ENCODE measurements at regions not wholly inside any gene's neighbourhood (a gene's known extent, or its start where the extent isn't known, plus 50 kb on each side); places are given as distances from the start of the nearest gene placed in this dataset.

DNA sequence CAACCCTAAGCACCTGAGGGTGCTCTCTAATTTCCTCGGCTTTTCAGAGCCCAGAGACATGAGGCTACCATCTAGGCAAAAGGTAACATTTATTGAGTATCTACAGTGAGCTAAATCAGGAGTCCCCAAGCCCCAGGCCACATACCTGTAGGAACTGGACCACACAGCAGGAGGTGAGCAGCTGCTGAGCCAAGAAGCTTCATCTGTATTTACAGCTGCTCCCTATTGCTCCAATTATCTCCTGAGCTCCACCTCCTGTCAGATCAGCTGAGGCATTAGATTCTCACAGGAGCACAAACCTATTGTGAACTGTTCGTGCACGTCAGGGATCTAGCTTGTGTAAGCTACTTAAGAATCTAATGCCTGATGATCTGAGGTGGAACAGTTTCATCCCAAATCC is 70.2 kb downstream of the RND3 start:
- DNase-seq = no peak

- DNase-seq = no peak
These were observed 72.4 kb downstream of the RND3 start for GRCh38 chr2:150415022-150415421.

- DNase-seq = no peak
These were observed 73.6 kb downstream of the RND3 start for GRCh38 chr2:150413910-150414309.

DNA sequence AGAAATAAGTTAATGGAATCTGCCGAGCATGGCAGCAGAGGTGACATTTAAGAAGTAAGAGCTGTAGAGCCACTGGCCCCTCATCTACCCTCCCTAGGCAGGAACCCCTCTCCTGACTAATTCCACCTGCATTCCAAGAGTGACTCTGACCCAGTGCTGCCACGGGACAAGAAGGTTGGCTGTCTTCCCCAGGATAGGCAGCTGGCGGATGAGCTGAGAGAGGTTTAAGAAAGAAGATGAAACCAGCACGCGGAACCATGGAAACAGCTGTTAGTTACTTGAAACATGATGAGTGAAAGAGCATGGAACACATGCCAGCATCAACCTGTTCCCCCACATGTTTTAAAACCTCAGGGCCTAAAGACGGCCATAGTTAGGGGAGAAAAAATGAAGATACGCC is 74.1 kb downstream of the RND3 start:
- no peak for DNase-seq

DNA sequence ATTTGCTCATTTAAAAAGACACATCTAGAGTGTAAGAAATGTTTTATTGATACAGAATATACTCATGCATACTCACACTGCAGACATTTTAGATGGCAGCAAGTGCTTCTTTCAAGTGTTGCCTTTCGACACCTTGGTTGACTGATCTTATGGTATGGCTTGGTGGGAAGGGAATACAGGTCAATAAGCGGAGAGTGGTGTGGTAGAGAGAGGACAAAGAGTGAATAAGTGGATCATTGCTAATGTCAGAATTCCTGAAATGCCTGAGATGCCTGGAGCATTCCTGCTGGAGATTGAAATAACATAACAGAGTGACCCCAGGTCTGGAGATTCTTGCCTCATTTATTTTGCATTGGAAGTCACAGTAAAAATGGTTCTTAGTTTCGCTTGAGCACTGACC is 76.7 kb downstream of the RND3 start:
- no peak for DNase-seq

DNA sequence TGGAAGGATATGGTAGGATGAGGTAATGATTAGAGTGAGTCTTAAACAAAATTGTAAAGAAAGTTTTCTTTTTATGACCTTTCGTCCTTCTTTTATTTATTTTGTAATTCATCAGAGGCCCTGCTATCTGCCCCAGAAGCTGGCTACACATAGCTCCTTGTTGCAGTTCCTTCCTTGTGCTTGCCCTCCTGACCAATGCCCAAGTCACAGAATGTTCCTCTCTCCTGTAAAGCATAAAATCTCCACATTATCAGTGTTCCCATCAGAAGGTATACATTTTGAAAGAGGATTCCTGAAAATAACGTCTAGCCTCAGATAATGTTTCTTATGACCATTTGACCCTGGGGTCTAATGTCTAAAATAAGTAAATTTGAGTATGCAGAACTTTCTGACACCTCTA is 78.3 kb downstream of the RND3 start:
- DNase-seq = no peak

GRCh38 chr2:150404147-150404546 is 83.3 kb downstream of the RND3 start:
- no peak for DNase-seq

DNA sequence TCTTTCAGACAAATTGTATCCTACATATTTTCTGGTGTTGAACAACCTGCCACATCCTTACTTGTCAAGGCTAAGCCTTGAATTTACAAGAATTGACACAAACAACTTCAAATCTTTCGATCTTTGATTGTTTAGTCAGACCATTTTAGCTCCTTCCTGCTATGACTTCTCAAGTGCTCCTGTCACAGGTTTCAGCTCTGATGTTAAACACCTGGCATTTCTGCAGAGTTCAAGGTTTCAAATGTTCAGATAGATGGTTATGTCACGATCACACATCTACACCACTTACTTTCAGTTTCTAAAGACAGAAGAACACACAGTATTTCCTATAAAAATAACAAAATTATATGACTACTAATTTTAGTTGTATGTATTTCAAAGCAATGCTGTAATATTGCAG is 84.0 kb downstream of the RND3 start:
- no peak for DNase-seq

- DNase-seq = no peak
These were observed 84.5 kb downstream of the RND3 start for GRCh38 chr2:150402953-150403352.

- no peak for DNase-seq
These were observed 86.6 kb downstream of the RND3 start for GRCh38 chr2:150400849-150401248.

DNA sequence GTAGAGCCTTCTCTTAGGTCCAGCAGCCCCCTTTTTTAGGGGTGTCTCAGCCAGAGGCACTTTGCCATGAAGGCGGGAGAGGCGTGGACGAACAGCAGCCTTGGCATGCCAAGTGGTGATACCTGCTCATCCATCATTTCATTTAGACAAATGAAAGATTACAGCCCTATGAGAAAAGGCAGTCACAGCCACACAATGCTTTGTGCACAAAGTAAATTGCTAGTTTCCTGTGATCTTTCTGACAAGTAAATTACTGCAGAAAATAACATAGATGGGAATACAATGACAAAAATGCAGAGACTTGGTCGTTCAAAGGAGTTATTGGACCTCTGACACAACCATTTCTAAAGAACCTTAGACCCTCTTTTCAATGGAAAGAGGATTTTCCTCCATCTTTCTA is 94.9 kb downstream of the RND3 start:
- DNase-seq = no peak

DNA sequence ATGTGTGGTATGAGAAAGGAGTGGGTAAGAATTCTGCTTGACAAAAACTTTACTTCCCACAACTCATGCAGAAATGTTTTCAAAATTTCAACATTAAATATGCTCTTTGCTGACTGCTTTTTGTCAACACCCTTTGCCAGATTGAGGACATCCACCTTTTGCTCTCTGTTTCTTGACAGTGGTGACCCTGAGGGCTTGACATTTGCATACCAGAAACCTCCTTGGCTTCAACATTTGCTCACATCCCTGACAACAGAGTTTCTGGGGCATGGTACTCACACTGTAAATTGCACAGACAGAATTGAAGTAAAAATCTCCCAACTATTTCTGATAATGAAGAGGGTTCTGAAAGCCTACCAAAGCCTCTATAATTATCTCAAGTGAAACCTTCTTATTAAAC is 95.7 kb downstream of the RND3 start:
- DNase-seq = no peak

GRCh38 chr2:150389447-150389846 is 98.0 kb downstream of the RND3 start:
- DNase-seq = no peak

DNA sequence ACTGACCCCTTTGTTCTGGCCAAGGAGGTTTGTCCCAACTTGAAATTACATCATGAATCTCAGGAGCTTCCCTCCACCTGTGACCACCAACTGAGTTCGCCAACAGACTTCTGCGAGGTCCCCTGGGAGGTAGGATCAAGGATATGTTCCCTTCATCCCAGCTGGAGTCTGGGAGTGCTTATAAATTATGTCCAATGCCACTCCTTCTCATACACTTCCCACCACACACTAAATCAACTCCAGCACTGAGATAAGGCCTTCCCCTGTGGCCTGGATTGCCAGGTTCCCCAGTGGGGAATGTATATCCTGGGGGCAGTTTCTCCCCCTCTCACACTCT is 99.2 kb downstream of the RND3 start:
- no peak for DNase-seq

GRCh38 chr2:150387586-150388288 is 99.7 kb downstream of the RND3 start:
- no peak for DNase-seq

DNA sequence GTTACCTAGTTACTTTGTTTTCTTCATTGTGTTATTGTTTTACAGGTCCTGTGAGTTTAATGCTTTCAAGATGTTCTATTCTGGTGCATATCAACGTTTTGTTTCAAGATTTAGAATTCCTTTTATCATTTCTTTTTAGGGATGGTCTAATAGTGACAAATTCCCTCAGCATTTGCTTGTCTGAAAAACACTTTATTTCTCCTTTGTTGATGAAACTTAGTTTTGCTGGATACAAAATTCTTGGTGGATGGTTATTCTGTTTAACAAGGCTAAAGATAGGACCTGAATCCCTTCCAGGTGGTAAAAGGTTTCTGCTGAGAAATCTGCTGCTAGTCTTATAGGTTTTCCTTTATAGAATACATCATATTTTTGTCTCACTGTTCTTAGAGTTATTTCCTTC is 102.3 kb downstream of the RND3 start:
- no peak for DNase-seq

- DNase-seq = no peak
These were observed 103.9 kb downstream of the RND3 start for GRCh38 chr2:150383587-150383986.

GRCh38 chr2:150379166-150379565 is 108.3 kb downstream of the RND3 start:
- DNase-seq = no peak

DNA sequence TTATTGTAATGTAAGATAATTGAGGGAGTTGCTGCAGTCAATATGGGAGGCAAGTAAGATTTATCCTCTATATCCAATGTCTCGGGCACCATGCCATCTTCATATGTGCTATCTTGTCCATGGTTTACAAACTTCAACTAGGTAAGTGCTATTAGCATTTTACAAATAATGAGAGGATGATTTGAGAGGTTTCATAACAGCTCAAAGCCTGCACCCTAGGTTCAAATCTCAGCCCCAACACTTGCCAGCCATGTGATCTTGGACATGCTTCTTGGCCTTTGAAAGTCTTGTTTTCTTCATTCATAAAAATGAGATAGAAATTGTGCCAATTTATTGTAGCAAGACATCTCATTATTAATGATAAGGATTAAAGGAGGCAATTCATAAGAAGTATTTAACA is 108.8 kb downstream of the RND3 start:
- no peak for DNase-seq

DNA sequence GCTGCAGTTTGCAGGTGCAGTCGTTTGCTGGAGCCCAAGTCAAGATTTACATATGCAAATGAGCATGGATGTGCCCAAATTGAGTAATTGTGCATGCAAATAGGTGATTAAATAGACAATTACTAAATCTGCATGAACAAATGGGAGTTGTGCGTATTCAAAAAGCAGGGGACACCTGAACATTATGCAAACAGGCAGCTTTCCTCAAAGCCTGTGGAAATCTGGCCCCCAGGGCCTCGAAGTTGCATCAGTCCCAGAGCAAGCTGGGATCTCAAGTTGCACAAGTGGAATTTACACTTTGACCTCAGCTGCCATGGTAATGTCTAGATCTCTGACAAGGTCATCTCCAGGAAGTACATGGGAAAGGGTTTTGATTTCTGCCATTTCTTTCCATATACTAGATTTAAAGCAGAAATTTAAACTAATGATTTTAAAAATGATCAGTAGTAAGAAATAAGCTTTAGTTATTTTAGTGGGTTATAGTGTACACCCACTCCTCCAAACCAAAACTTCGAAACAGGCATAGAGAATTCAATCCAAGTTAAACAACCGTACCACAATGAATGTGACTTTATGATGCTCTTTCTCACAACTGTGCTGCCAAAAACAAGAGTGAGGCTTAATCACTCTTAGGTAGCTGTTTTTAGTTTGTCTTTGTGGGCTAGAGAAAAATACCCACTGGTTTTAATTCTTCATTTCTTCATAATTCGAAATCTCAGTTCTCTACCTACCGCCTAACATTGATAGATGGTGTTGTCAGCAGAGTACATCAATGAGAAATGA is 110.7 kb downstream of the RND3 start:
- DNase-seq = no peak

- DNase-seq = no peak
These were observed 112.1 kb downstream of the RND3 start for GRCh38 chr2:150375333-150375732.

GRCh38 chr2:150374492-150374891 is 113.0 kb downstream of the RND3 start:
- DNase-seq = no peak

DNA sequence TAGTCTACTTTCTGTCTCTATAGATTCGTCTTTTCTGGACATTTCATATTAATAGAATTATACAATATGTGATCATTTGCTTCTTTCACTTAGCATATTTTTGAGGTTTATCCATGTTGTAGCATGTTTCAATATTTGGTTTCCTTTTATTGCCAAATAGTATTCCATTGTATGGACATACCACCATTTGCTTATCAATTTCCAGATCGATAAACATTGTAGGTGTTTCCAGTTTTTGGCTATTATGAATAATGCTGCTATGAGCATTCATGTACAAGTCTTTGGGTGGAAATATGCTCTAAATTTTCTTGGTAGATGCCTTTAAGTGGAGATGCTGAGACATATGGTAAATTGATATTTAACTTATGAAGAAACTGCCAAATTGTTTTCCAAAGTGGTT is 114.1 kb downstream of the RND3 start:
- no peak for DNase-seq

GRCh38 chr2:150371044-150371818 is 116.2 kb downstream of the RND3 start:
- DNase-seq = no peak

Data from hematopoietic multipotent progenitor cell treated with erythropoietin and hydrocortisone succinate and interleukin-3 and kit ligand, for 8 days (in vitro differentiated cells).